Middle frontal gyrus (tissue), 1 donor: ENCODE measurements at regions not wholly inside any gene's neighbourhood (a gene's known extent, or its start where the extent isn't known, plus 50 kb on each side); places are given as distances from the start of the nearest gene placed in this dataset.
A peak's percentile ranks its signal among the peaks of the same experiment; 100 is the strongest.
"Not testable (repeated sequence)": the region's sequence is repeated elsewhere in the genome, so short reads cannot be mapped to it uniquely, and the experiment has no call there.

Experiments used
- DNase-seq: peaks from one replicate; pipeline ENCODE4 v3.0.0-alpha.2; 2015; ENCODE audit warnings: low spot score; ENCODE audit errors: extremely low spot score

- DNase-seq: no peak
Observed at GRCh38 chr9:81431641-81432040, 257.7 kb downstream of the TLE1 start.

DNA sequence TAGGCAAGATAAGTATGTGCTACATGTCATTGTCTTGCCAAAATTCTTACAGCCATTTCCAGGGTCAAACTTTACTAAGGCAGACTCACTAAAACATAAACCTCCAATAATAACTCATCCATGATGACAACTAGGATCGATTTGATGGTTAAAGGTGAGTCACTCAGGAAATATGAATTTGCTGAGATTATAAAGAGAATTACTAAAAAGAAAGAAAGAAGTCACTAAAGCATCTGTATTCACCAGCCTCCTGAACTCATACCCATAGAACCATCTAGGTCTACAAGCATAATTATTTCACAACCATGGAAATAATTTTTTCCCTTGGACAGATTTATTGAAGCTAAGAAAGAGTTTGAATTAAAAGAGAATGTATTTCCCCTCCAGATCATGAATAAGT, 258.6 kb downstream of the TLE1 start:
- DNase-seq: no peak

- no peak for DNase-seq
Observed at GRCh38 chr9:81427870-81428269, 261.5 kb downstream of the TLE1 start.

DNA sequence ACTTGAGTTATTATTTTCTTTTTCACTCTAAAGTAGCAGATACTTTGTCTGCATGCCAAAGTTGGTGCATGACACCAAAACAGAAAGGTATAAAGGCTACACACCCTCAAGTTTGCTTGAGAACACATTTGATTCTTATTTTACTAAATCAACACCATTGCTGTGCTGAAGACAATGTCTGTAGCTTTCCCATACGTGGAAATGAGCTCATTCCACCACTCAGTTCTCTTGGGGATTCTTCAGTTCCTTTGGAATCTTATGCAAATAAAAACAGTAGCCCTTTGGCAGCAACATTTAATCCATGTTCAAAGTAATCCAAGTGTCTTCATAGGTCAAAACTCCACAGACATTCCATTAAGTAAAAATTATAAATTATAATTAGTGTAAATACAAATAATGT, 264.9 kb downstream of the TLE1 start:
- no peak for DNase-seq

GRCh38 chr9:81423589-81424326, 265.6 kb downstream of the TLE1 start:
- DNase-seq: no peak

DNA sequence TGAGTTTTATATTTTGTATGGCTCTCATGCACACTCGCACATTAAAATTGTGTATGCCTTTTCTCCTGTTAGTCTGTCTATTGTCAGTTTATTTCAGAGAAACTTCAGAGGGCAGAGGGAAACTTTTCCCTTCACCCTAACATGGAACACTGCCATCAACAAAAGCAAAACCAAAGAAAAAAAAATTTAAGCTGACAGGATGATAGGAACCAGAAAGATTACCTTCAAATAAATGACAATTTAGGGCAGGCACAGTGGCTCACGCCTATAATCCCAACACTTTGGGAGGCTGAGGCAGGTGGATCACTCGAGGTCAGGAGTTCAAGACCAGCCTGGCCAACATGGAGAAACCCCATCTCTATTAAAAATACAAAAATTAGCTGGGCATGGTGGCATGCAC, 268.3 kb downstream of the TLE1 start:
- not testable (repeated sequence) for DNase-seq

DNA sequence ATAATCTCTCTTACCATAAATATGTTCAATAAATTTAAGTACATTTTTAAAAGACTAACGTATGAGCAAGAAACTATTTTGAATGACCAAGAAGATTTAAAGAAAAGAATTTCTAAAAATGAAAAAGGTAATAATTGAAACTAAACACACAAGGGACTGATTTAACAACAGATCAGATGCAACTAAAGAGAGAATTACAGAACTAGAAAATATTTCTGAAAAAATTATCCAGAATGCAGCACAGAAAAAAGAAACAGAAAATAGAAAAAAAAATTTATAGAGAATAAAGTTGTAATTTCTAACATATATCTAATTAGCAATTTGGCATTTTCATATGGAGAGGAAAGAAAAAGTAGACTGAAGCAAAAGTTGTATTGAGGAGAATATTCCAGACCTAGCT, 269.3 kb downstream of the TLE1 start:
- no peak for DNase-seq

- no peak for DNase-seq
Observed at GRCh38 chr9:81417941-81418340, 271.4 kb downstream of the TLE1 start.

DNA sequence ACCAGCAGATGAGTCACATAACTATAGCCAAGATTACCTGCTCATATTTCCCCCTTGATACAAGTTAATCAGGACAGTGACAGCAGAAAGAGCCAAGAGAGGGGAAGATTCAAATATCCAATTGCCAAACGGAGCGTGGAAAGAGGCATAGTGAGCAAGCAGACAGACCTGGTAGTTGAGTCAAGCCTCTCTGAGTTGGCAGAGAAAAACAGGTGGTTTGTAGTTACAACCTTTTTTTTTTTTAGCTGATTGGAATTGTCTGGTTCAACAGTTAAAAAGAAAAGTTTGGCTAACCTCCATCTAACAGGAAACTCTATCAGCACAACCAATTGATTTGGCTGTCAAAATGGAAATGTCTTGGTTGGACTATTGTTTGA, 272.1 kb downstream of the TLE1 start:
- DNase-seq: no peak

GRCh38 chr9:81416476-81417298, 272.7 kb downstream of the TLE1 start:
- DNase-seq: no peak

DNA sequence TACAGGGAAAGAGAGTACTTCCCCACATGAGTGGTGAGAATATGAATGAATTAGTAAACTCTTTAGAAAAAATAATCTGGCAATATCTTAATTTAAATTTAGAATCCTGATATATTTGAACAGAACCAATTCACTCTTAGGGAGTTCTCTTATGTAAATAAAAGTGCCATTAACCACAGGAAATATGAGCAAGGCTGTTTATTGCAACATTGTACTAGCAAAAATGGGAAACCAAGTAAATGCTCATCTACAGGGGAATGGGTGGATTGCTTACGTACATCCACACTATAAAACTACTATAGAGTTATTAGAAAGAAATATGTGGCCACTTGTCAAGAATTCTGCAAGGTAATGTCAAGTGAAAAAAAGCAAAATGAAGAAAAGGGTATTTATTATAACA, 274.5 kb downstream of the TLE1 start:
- DNase-seq: no peak

DNA sequence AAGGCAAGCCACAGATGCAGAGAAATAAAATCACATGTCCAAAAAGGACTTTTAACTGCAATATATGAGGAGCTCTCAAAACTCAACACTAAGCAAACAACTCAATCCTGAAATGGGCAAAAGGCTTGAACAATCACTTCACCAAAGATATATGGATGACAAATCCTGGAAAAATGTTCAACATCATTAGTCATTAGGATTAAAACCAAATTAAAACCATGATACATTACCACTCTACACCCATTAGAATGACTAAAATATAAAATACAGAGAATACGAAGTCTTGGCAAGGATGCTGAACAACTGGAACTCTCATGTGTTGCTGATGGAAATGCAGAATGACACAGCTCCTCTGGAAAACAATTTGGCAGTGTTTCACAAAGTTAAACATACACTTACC, 277.4 kb downstream of the TLE1 start:
- no peak for DNase-seq

DNA sequence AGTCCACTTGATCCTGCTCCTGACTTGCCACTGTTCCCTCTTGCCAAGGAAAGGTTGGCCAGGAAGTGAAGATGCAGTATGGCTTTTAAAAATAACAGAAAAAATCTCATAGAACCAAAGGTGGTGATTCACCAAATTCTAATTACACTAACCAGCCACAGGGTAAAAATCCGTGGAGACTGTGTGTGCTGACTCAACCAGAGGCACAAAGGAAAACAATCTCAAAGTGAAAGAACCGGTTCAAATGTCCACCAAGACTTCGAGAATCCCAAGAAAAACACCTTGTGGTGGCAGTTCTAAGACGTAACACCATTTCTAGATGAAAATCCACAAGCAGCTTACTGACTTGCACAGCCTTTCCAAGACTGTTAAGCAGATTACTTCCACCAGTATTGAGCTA, 279.1 kb downstream of the TLE1 start:
- DNase-seq: no peak

DNA sequence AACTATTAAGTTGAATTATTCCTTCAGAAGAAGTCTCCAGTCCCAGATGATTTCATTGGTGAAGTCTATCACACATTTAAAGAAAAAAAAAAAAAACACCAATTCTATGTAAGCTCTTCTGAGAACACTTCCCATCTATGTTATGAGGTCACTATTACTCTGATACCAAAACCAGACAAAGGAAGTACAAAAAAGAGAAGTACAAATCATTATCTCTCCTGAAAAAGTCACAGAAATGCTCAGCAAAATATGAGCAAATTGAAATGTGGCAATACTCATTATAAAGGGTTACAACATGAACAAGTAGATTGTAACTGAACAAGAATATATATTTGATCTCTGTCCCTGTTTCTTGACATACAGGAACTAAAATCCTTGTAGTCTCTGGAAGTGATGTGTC, 280.4 kb downstream of the TLE1 start:
- no peak for DNase-seq

DNA sequence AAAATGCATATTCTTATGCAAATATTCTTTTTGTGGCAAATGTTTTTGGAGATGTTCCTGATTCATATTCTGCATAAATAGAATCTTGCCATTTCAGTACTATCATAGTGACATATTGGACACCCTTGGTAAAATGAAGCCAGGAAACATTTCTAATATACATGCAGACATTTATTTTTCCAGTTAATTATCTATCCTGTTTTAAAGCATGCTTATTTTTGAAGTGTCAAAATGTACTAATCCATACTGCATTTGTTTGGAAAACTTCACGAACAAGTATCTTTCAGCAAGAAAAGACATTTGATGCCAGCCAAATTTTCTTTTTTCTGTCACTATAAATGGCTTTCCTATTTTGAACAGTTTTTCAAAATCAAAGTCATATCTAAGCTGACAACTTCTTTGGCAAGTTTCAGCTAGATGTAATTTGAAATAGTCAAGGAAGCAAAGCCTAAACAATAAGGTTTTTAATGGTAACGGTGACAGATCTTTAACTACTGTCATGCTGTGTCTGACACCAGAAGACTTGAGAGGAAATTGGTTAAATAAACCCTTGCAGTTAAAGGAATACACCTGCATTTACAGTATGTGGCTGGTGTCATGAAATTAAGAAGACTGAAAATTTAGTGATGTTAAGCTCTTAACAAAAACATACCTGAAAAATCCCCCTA, 284.3 kb downstream of the TLE1 start:
- DNase-seq: no peak

DNA sequence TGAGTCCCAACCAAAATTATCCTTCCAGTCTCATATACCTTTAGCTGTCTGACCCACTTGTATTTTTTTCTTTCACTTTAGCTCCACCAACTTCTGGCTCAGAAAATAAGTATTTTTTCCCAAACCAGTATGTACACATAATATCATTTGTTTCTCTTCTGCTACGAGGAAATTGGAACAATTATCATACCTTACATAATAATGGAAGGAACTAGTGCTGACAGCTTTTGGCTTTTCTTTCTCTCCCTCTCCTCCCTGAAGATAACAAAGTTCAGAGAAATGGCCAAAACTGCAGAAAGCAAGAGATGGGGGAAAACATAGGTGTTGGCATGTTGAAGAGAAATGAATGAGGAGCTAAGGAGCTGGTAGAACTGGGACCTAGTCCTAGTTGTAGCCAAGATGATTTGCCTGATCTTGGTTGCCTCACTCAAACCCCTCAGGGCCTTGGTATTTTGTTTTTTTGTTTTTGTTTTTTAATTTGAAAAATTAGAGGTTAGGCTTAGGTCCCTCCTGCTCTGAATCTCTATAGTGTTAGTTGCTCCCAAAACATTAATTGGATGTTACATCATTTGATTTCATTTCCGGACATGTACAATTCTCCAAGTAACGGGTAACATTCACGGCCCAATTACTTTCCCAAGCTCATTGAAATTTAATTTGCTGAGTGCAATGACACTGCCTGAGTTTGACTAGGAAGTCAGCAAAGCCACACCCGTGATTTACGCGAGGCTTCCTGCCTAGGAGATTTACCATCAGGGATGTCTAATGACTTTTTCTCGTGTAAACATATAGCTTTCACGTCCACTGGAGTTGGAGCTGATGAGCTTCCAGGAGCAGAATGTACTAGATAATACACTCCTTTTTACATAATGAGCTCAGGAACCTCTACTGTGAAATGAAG, 291.6 kb downstream of the TLE1 start:
- DNase-seq: no peak

- DNase-seq: no peak
Observed at GRCh38 chr9:81396528-81396927, 292.8 kb downstream of the TLE1 start.

- DNase-seq: no peak
Observed at GRCh38 chr9:81395676-81396054, 293.7 kb downstream of the TLE1 start.

- DNase-seq: peak; percentile 12
Observed at GRCh38 chr9:81394881-81395675, 294.3 kb downstream of the TLE1 start.

DNA sequence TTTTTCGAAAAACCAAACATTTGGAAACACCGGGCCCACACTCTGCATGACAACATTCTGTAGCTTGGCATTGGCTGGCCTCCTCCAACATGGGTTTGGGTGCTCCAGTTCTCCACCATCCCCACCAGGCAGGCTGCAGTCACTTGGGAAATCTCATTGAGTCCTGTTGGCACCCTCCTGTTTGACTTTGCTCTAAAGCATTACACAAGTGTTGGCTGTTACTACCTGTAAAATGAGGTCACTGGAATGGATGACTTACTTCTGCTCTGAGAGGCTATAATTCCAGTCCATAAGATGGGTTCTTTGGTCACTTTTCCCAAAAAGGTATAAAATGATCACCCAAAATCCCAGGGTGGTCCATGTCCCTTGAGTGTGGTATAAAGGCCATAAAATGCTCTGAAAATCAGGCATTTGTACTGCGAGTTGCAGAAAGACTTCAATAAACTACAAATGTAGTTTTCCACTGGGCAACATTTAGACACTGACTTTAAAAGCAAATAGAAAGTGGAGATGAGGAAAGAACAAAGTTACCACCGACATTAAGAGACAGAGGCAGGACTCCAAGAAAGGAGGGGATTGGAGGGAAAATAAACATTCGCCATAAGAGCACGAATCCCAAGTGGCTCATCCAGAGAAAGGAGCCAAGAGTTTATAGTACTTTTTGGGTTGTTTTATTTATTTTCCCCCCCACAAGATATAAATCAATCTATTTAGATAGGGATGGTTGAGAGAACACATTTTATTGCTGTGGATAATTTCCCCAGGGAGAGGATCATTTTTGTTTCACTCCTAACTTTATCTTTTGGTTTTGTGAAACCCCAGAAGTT, 295.1 kb downstream of the TLE1 start:
- no peak for DNase-seq
